Body of pancreas (tissue), 4 donors: ENCODE measurements at regions not wholly inside any gene's neighbourhood (a gene's known extent, or its start where the extent isn't known, plus 50 kb on each side); places are given as distances from the start of the nearest gene placed in this dataset.

Experiments used
- ATAC-seq: fragments of 150-250 bp; one replicate; pipeline ENCODE4 v1.9.1; 2016
- DNase-seq, 4 donors: peaks; one replicate each; pipeline ENCODE4 v3.0.0-alpha.2; 2019
- H3K27ac ChIP-seq, 4 donors: fragments of 200-600 bp; sonication (generic); 1 replicate in 3 of 4; 2 replicates in 1 of 4; pipeline versions ENCODE4 v1.5.1 to v1.6.1; 2016 to 2019; ENCODE audit warnings: mild to moderate bottlenecking in 1 of 4, mixed read lengths in 1 of 4, moderate library complexity in 1 of 4
- H3K27me3 ChIP-seq, 2 donors: fragments of 200-600 bp; sonication (generic); one replicate each; pipeline ENCODE4 v1.6.0; 2016; ENCODE audit warnings: mild to moderate bottlenecking in 1 of 2
- H3K36me3 ChIP-seq, 2 donors: fragments of 200-600 bp; sonication (generic); replicated peaks in 1 of 2; 2 replicates each; pipeline ENCODE4 v1.5.1; 2016; ENCODE audit warnings: low read depth in 2 of 2; ENCODE audit not compliant: insufficient read depth in 1 of 2
- H3K4me1 ChIP-seq: fragments of 200-600 bp; sonication (generic); one replicate; pipeline ENCODE4 v1.6.0; 2016
- H3K4me3 ChIP-seq, 2 donors: fragments of 200-600 bp; sonication (generic); 1 replicate in 1 of 2; 2 replicates in 1 of 2; pipeline ENCODE4 v1.5.1; 2016 to 2019
- H3K9me3 ChIP-seq, 3 donors: fragments of 200-600 bp; sonication (generic); 1 replicate in 2 of 3; 2 replicates in 1 of 3; pipeline ENCODE4 v1.5.1; 2016
- CTCF ChIP-seq, 7 experiments: fragments of 450-650 bp in 4 of 7; fragments of 200-600 bp in 3 of 7; sonication (generic) in 3 of 7; IDR thresholded peaks; one replicate each; pipeline ENCODE4 v1.5.1; 2016 to 2019; ENCODE audit warnings: antibody characterized with exemption in 7 of 7
- POLR2A ChIP-seq, 3 donors: fragments of 450-650 bp; IDR thresholded peaks; one replicate each; pipeline ENCODE4 v1.6.1; 2016; ENCODE audit warnings: antibody characterized with exemption in 3 of 3, mild to moderate bottlenecking in 2 of 3
- WGBS, 2 donors: methylation state at CpG; one replicate each; pipeline ENCODE4 v1.1.5; 2017; 5-methylcytosine and 5-hydroxymethylcytosine counted together
- intact Hi-C: fragments of 100-400 bp; cut with DNase I; formaldehyde crosslinking; loops from one replicate; pipeline ENCODE4 v1.15.1; 2023

- TF ChIP-seq POLR2A (IDR thresholded peaks at IDR 0.05): no peak
- TF ChIP-seq CTCF (IDR thresholded peaks at IDR 0.05): no peak
These were observed 819.4 kb downstream of the FAM133A start for GRCh38 chrX:94493405-94493804.

GRCh38 chrX:94511564-94511963 is 837.6 kb downstream of the FAM133A start:
- intact Hi-C loops: no loop called here

More at GRCh38 chrX:94493405-94493804, 819.4 kb downstream of the FAM133A start:
- intact Hi-C loops: no loop called here
- Histone ChIP-seq H3K27ac (peak overlapping the region; percentile 32 to 76 (median 48)), H3K27me3 (no peaks in the 10 kb centered on the region), H3K9me3 (no peaks in the 10 kb centered on the region), H3K4me1 (peaks cover 7% of the 10 kb centered on the region), H3K4me3 (no peak overlapping the region), H3K36me3 (no peaks in the 10 kb centered on the region)
- DNase-seq (peak in 3 of 4 donors; percentile 26 to 50 (median 37)), ATAC-seq (peak; percentile 36)
- WGBS, 2 donors: 15 to 23% methylated on average over 6 of the region's 6 CpGs

GRCh38 chrX:94515009-94515408 is 841.0 kb downstream of the FAM133A start:
- 83 to 90% methylated on average over 1 of the region's 1 CpG for WGBS, 2 donors
- no peak for TF ChIP-seq CTCF (IDR thresholded peaks at IDR 0.05)
- TF ChIP-seq POLR2A (IDR thresholded peaks at IDR 0.05): no peak
- Histone ChIP-seq H3K4me3 (no peak overlapping the region), H3K27ac (no peak overlapping the region), H3K4me1 (no peaks in the 10 kb centered on the region), H3K36me3 (no peaks in the 10 kb centered on the region), H3K9me3 (no peaks in the 10 kb centered on the region), H3K27me3 (no peaks in the 10 kb centered on the region)
- intact Hi-C loops: no loop called here
- ATAC-seq (no peak), DNase-seq (no peak)

More at GRCh38 chrX:94511564-94511963, 837.6 kb downstream of the FAM133A start:
- Histone ChIP-seq H3K9me3 (no peaks in the 10 kb centered on the region), H3K27me3 (no peaks in the 10 kb centered on the region), H3K27ac (no peak overlapping the region), H3K36me3 (no peaks in the 10 kb centered on the region), H3K4me3 (no peak overlapping the region), H3K4me1 (no peaks in the 10 kb centered on the region)
- TF ChIP-seq POLR2A (IDR thresholded peaks at IDR 0.05) (no peak), CTCF (IDR thresholded peaks at IDR 0.05) (no peak)
- WGBS, 2 donors: 41 to 70% methylated on average over 2 of the region's 2 CpGs
- ATAC-seq (no peak), DNase-seq (no peak)

- Histone ChIP-seq H3K9me3 (no peaks in the 10 kb centered on the region), H3K27ac (no peak overlapping the region), H3K36me3 (no peaks in the 10 kb centered on the region), H3K4me1 (no peaks in the 10 kb centered on the region), H3K27me3 (peaks cover 0 to 2% of the 10 kb centered on the region in 2 donors), H3K4me3 (no peak overlapping the region)
- ATAC-seq (no peak), DNase-seq (no peak)
- WGBS, 2 donors: 75 to 100% methylated on average over 1 of the region's 1 CpG
- intact Hi-C loops: no loop called here
- no peak for TF ChIP-seq POLR2A (IDR thresholded peaks at IDR 0.05)
- TF ChIP-seq CTCF (IDR thresholded peaks at IDR 0.05): no peak
These were observed 850.9 kb downstream of the FAM133A start for GRCh38 chrX:94524867-94525266.

- TF ChIP-seq POLR2A (IDR thresholded peaks at IDR 0.05): no peak
- H3K27me3 ChIP-seq: no peaks in the 10 kb centered on the region
- no peak for ATAC-seq
- no peak overlapping the region for H3K4me3 ChIP-seq
- WGBS, 2 donors: 52 to 55% methylated on average over 2 of the region's 2 CpGs
- H3K4me1 ChIP-seq: no peaks in the 10 kb centered on the region
- DNase-seq: no peak
- no peaks in the 10 kb centered on the region for H3K9me3 ChIP-seq
- intact Hi-C loops: no loop called here
- no peak overlapping the region for H3K27ac ChIP-seq
- H3K36me3 ChIP-seq: no peaks in the 10 kb centered on the region
These were observed 871.7 kb downstream of the FAM133A start for GRCh38 chrX:94545722-94546121.
